A673 (cell line): ENCODE measurements at regions not wholly inside any gene's neighbourhood (a gene's known extent, or its start where the extent isn't known, plus 50 kb on each side); places are given as distances from the start of the nearest gene placed in this dataset.
"Not testable (repeated sequence)": the region's sequence is repeated elsewhere in the genome, so short reads cannot be mapped to it uniquely, and the experiment has no call there.

ENCODE experiments used
- BruUV-seq: library from RNA; stranded (reverse); fragments of 400-500 nt; replicated peaks from 2 replicates; lab custom pipeline; 2021; lab: Mats Ljungman, UMichigan
- CTCF ChIA-PET: fragments of 300-600 bp; sonication (Branson Sonifier 250); formaldehyde crosslinking; loops from one replicate; lab custom pipeline; 2022; ENCODE audit warnings: antibody characterized with exemption; lab: Charles Lee
- POLR2A ChIA-PET: fragments of 300-600 bp; sonication (Branson Sonifier 250); formaldehyde crosslinking; loops from one replicate; lab custom pipeline; 2022; ENCODE audit warnings: antibody characterized with exemption; ENCODE audit not compliant: low non-redundant PET; lab: Charles Lee
- DNase-seq: peaks from one replicate; pipeline ENCODE4 v3.0.0-alpha.2; 2015; ENCODE audit warnings: low spot score
- H3K27ac ChIP-seq: fragments of 200-600 bp; sonication (generic); 2 replicates; pipeline ENCODE4 v1.5.1; 2016; ENCODE audit warnings: mixed run types, low read depth, mild to moderate bottlenecking, mixed read lengths, antibody characterized with exemption, low read length; ENCODE audit not compliant: poor library complexity, severe bottlenecking
- H3K27me3 ChIP-seq: fragments of 200-600 bp; sonication (generic); replicated peaks from 2 replicates; pipeline ENCODE4 v1.6.1; 2017; ENCODE audit warnings: mixed run types, low read depth, mild to moderate bottlenecking, mixed read lengths, antibody characterized with exemption, low read length; ENCODE audit not compliant: insufficient read depth, poor library complexity
- H3K36me3 ChIP-seq: fragments of 200-600 bp; sonication (generic); 2 replicates; pipeline ENCODE4 v1.6.1; 2016; ENCODE audit warnings: mixed run types, mild to moderate bottlenecking, mixed read lengths, antibody characterized with exemption, low read length; ENCODE audit not compliant: insufficient read depth, poor library complexity, severe bottlenecking
- H3K4me1 ChIP-seq: fragments of 200-600 bp; sonication (generic); 2 replicates; pipeline ENCODE4 v1.6.1; 2017; ENCODE audit warnings: mixed run types, mild to moderate bottlenecking, mixed read lengths, antibody characterized with exemption, low read length; ENCODE audit not compliant: insufficient read depth, poor library complexity, severe bottlenecking
- H3K4me3 ChIP-seq: fragments of 200-600 bp; sonication (generic); 2 replicates; pipeline ENCODE4 v1.5.1; 2016; ENCODE audit warnings: low read depth, mixed run types, mild to moderate bottlenecking, mixed read lengths, low read length; ENCODE audit not compliant: poor library complexity, severe bottlenecking
- H3K9me3 ChIP-seq: fragments of 200-600 bp; sonication (generic); 2 replicates; pipeline ENCODE4 v1.6.1; 2016; ENCODE audit warnings: mixed run types, low read depth, mild to moderate bottlenecking, mixed read lengths, antibody characterized with exemption, low read length; ENCODE audit not compliant: poor library complexity, severe bottlenecking
- CTCF ChIP-seq: fragments of 300-800, 200-600 bp; sonication (generic); conservative IDR thresholded peaks from 2 replicates; pipeline ENCODE4 v1.5.1; 2017; ENCODE audit warnings: low read depth, mild to moderate bottlenecking, antibody characterized with exemption, low read length, moderate library complexity, mixed read lengths
- EZH2 ChIP-seq: fragments of 200-600 bp; sonication (generic); IDR thresholded peaks from 2 replicates; pipeline ENCODE4 v1.6.1; 2017; ENCODE audit warnings: borderline replicate concordance, low read depth, mild to moderate bottlenecking, mixed read lengths, antibody characterized with exemption, low read length; ENCODE audit not compliant: poor library complexity, severe bottlenecking
- intact Hi-C: fragments of 100-400 bp; cut with micrococcal nuclease; formaldehyde crosslinking; loops from one replicate; pipeline ENCODE4 v1.10.0; 2022; ENCODE audit not compliant: unreplicated experiment

DNA sequence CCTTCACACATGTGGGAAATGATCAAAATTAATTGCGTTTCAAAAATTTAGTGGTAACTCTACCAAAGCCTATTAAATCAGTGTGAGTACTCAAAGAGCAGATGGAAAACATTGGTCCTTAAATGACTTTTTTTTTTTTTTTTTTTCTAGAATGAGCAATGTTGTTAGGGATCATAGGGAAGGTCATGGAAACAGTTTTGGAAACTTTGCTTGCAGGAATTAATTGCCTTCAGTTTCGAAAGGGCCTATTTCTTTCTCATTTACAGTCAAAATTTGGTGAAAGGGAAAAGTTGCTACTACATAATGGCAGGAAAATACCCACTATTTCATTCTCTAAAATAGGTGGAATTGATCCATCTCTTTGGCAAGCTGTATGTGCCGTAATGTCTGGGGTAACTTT is 160.9 kb downstream of the RTL9 start:
- no peak for TF ChIP-seq CTCF
- H3K4me3 ChIP-seq = no peak overlapping the region
- no peaks in the 10 kb centered on the region for H3K27me3 ChIP-seq
- no peak overlapping the region for H3K27ac ChIP-seq
- no peaks in the 10 kb centered on the region for H3K36me3 ChIP-seq
- CTCF ChIA-PET = no interaction called here
- BruUV-seq = no TSS peak
- intact Hi-C loops = no loop called here
- no peak for DNase-seq
- no peaks in the 10 kb centered on the region for H3K9me3 ChIP-seq
- POLR2A ChIA-PET = no interaction called here
- H3K4me1 ChIP-seq = no peaks in the 10 kb centered on the region

DNA sequence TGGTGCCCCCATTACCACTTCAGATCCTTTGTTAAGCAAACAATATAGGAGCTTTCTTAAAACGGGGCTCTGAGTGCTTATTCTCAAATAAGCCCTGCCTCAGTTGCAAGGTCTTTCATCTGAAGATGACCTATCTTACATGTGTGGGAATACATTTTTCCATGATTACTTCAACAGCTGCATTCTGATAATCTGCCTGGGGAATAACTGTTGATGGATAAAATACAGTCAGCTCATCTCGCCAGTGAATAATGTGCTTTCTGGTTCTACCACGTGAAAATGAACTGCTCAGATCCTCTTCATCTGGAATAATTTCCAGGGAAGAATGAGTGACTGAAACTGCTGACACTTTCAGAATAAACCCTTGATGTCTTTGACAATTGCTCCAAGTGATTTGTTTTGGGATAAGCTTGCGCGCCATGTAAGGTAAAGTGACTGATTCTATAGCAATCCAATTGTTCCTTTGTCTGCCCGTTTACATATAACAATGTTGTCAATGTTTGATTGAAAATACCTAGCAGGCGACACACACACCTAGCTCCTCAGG is 161.3 kb downstream of the RTL9 start:
- H3K4me1 ChIP-seq = no peaks in the 10 kb centered on the region
- no peak for DNase-seq
- H3K9me3 ChIP-seq = no peaks in the 10 kb centered on the region
- POLR2A ChIA-PET = no interaction called here
- intact Hi-C loops = no loop called here
- no peak overlapping the region for H3K27ac ChIP-seq
- no peak for TF ChIP-seq EZH2
- no peak for TF ChIP-seq CTCF
- H3K4me3 ChIP-seq = no peak overlapping the region
- no TSS peak for BruUV-seq
- CTCF ChIA-PET = no interaction called here
- H3K36me3 ChIP-seq = no peaks in the 10 kb centered on the region
- H3K27me3 ChIP-seq = no peaks in the 10 kb centered on the region

- H3K4me3 ChIP-seq, intact Hi-C loops, CTCF ChIA-PET, H3K4me1 ChIP-seq, H3K27me3 ChIP-seq, DNase-seq, H3K27ac ChIP-seq, POLR2A ChIA-PET, H3K9me3 ChIP-seq, BruUV-seq, H3K36me3 ChIP-seq: not testable (repeated sequence)
Measured at GRCh38 chrX:110520652-110521051, 162.0 kb downstream of the RTL9 start.

- no peak for DNase-seq
- no peak overlapping the region for H3K4me3 ChIP-seq
- CTCF ChIA-PET = no interaction called here
- intact Hi-C loops = no loop called here
- H3K36me3 ChIP-seq = no peaks in the 10 kb centered on the region
- H3K4me1 ChIP-seq = no peaks in the 10 kb centered on the region
- POLR2A ChIA-PET = no interaction called here
- no TSS peak for BruUV-seq
- H3K27me3 ChIP-seq = no peaks in the 10 kb centered on the region
- no peaks in the 10 kb centered on the region for H3K9me3 ChIP-seq
- H3K27ac ChIP-seq = no peak overlapping the region
- TF ChIP-seq EZH2 = no peak
Measured at GRCh38 chrX:110531873-110532580, 173.4 kb downstream of the RTL9 start.
